Neural progenitor cell (in vitro differentiated cells): ENCODE measurements at regions not wholly inside any gene's neighbourhood (a gene's known extent, or its start where the extent isn't known, plus 50 kb on each side); places are given as distances from the start of the nearest gene placed in this dataset.

Experiments
- DNase-seq: peaks from one replicate; pipeline ENCODE4 v3.0.0-alpha.2; 2016; ENCODE audit warnings: low spot score
- H2AFZ ChIP-seq: fragments of 200-600 bp; sonication (generic); replicated peaks from 2 replicates; pipeline ENCODE4 v1.6.1; 2016; ENCODE audit warnings: antibody characterized with exemption
- H3F3A ChIP-seq: fragments of 200-600 bp; sonication (generic); 2 replicates; pipeline ENCODE4 v1.6.1; 2016; ENCODE audit warnings: antibody characterized with exemption, low read depth
- H3K27ac ChIP-seq: fragments of 200-600 bp; sonication (generic); 2 replicates; pipeline ENCODE4 v1.5.1; 2016; ENCODE audit warnings: mild to moderate bottlenecking
- H3K27me3 ChIP-seq: fragments of 200-600 bp; sonication (generic); 2 replicates; pipeline ENCODE4 v1.6.1; 2016; ENCODE audit warnings: mild to moderate bottlenecking, moderate library complexity
- H3K36me3 ChIP-seq: fragments of 200-600 bp; sonication (generic); 2 replicates; pipeline ENCODE4 v1.5.1; 2016
- H3K4me1 ChIP-seq: fragments of 200-600 bp; sonication (generic); 2 replicates; pipeline ENCODE4 v1.6.1; 2016; ENCODE audit warnings: mixed run types
- H3K4me2 ChIP-seq: fragments of 200-600 bp; sonication (generic); 2 replicates; pipeline ENCODE4 v1.6.1; 2016
- H3K4me3 ChIP-seq: fragments of 200-600 bp; sonication (generic); 2 replicates; pipeline ENCODE4 v1.5.1; 2016
- H3K79me2 ChIP-seq: fragments of 200-600 bp; sonication (generic); 2 replicates; pipeline ENCODE4 v1.6.1; 2016; ENCODE audit warnings: low read depth
- H3K9ac ChIP-seq: fragments of 200-600 bp; sonication (generic); 2 replicates; pipeline ENCODE4 v1.6.1; 2016
- H3K9me3 ChIP-seq: fragments of 200-600 bp; sonication (generic); 2 replicates; pipeline ENCODE4 v1.5.1; 2016; ENCODE audit warnings: low read depth
- H4K20me1 ChIP-seq: fragments of 200-600 bp; sonication (generic); 2 replicates; pipeline ENCODE4 v1.6.1; 2016; ENCODE audit warnings: low read depth
- H3K27ac Mint-ChIP-seq: 3 replicates; pipeline ENCODE4 v1.8.0; 2021; ENCODE audit warnings: mixed read lengths
- H3K27me3 Mint-ChIP-seq: 2 replicates; pipeline ENCODE4 v1.8.0; 2022; ENCODE audit warnings: low read depth, mild to moderate bottlenecking, inconsistent platforms, moderate library complexity, mixed read lengths; ENCODE audit not compliant: insufficient read depth
- H3K36me3 Mint-ChIP-seq: 3 replicates; pipeline ENCODE4 v1.8.0; 2021; ENCODE audit warnings: mixed read lengths
- H3K4me1 Mint-ChIP-seq: 3 replicates; pipeline ENCODE4 v1.8.0; 2021; ENCODE audit warnings: mixed read lengths
- H3K4me3 Mint-ChIP-seq: 3 replicates; pipeline ENCODE4 v1.8.0; 2021; ENCODE audit warnings: mild to moderate bottlenecking, moderate library complexity, mixed read lengths
- H3K9me3 Mint-ChIP-seq: 3 replicates; pipeline ENCODE4 v1.8.0; 2020; ENCODE audit warnings: mixed read lengths
- CTCF ChIP-seq: fragments of 200-600 bp; sonication (generic); IDR thresholded peaks from 2 replicates; pipeline ENCODE4 v1.5.1; 2017; ENCODE audit warnings: antibody characterized with exemption, mild to moderate bottlenecking
- EZH2 ChIP-seq: fragments of 200-600 bp; sonication (generic); IDR thresholded peaks from 2 replicates; pipeline ENCODE4 v1.6.1; 2017; ENCODE audit warnings: antibody characterized with exemption, mild to moderate bottlenecking, moderate library complexity
- EZH2phosphoT487 ChIP-seq: fragments of 200-600 bp; sonication (generic); IDR thresholded peaks from 2 replicates; pipeline ENCODE4 v1.6.1; 2017; ENCODE audit warnings: antibody characterized with exemption

DNA sequence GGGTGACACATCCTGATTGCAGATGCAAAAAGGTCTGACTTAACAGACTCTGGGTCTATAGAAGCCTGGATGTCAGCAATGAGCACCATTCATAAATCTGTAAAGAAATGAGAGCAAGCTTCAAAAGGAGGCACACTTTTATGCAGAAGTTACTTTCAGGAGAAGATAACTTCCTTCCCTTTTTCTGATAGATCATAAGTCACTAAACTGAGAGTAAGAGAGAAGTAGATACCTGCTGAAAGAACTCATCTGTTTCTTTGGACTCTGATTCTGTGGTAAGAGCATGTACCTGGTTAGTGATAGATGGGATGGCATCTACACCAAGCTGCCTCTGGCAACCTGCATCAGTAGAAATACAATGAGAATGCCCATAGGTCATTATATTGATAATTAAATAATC lies 525.6 kb downstream of the CETN3 start:
- Mint-ChIP-seq H3K36me3 (no peaks in the 10 kb centered on the region), H3K9me3 (no peaks in the 10 kb centered on the region), H3K4me1 (no peaks in the 10 kb centered on the region), H3K27me3 (no peaks in the 10 kb centered on the region), H3K27ac (no peak overlapping the region), H3K4me3 (no peak overlapping the region)
- no peak overlapping the region for H2AFZ ChIP-seq
- no peak overlapping the region for H3K9ac ChIP-seq
- TF ChIP-seq EZH2, result no peak
- TF ChIP-seq EZH2phosphoT487, result no peak
- no peak for TF ChIP-seq CTCF
- H3K36me3 ChIP-seq, result no peaks in the 10 kb centered on the region
- H4K20me1 ChIP-seq, result no peaks in the 10 kb centered on the region
- no peaks in the 10 kb centered on the region for H3F3A ChIP-seq
- H3K4me1 ChIP-seq, result no peaks in the 10 kb centered on the region
- no peak overlapping the region for H3K4me2 ChIP-seq
- DNase-seq, result no peak
- no peaks in the 10 kb centered on the region for H3K79me2 ChIP-seq
- no peaks in the 10 kb centered on the region for H3K9me3 ChIP-seq
- H3K27ac ChIP-seq, result no peak overlapping the region
- H3K27me3 ChIP-seq, result no peaks in the 10 kb centered on the region
- no peak overlapping the region for H3K4me3 ChIP-seq

GRCh38 chr5:89878140-89879132 lies 531.1 kb downstream of the CETN3 start:
- H3K27ac Mint-ChIP-seq, result no peak overlapping the region

GRCh38 chr5:89871906-89872305 lies 537.6 kb downstream of the CETN3 start:
- Mint-ChIP-seq H3K27me3 (no peaks in the 10 kb centered on the region), H3K36me3 (no peaks in the 10 kb centered on the region), H3K4me1 (no peaks in the 10 kb centered on the region), H3K27ac (no peak overlapping the region), H3K4me3 (no peak overlapping the region), H3K9me3 (no peaks in the 10 kb centered on the region)
- Histone ChIP-seq H3K27ac (no peak overlapping the region), H3K36me3 (no peaks in the 10 kb centered on the region), H3K27me3 (no peaks in the 10 kb centered on the region), H2AFZ (no peak overlapping the region), H3F3A (no peaks in the 10 kb centered on the region), H3K79me2 (no peaks in the 10 kb centered on the region), H3K4me3 (no peak overlapping the region), H3K4me2 (no peak overlapping the region), H3K4me1 (peaks cover 3% of the 10 kb centered on the region), H3K9ac (no peak overlapping the region), H4K20me1 (no peaks in the 10 kb centered on the region), H3K9me3 (no peaks in the 10 kb centered on the region)
- TF ChIP-seq EZH2 (no peak), EZH2phosphoT487 (no peak), CTCF (no peak)
- DNase-seq, result no peak

More at GRCh38 chr5:89878140-89879132, 531.1 kb downstream of the CETN3 start:
- H3K4me3 ChIP-seq, result no peak overlapping the region
- no peaks in the 10 kb centered on the region for H4K20me1 ChIP-seq
- no peaks in the 10 kb centered on the region for H3K36me3 ChIP-seq
- H3K27me3 ChIP-seq, result no peaks in the 10 kb centered on the region
- H2AFZ ChIP-seq, result no peak overlapping the region
- no peak overlapping the region for H3K9ac ChIP-seq
- peak; percentile 3 for DNase-seq
- Mint-ChIP-seq H3K4me1 (peaks cover 4% of the 10 kb centered on the region), H3K36me3 (no peaks in the 10 kb centered on the region), H3K27me3 (no peaks in the 10 kb centered on the region), H3K9me3 (no peaks in the 10 kb centered on the region), H3K4me3 (no peak overlapping the region)
- H3K27ac ChIP-seq, result no peak overlapping the region
- no peaks in the 10 kb centered on the region for H3K9me3 ChIP-seq
- H3K79me2 ChIP-seq, result no peaks in the 10 kb centered on the region
- no peak overlapping the region for H3K4me2 ChIP-seq
- no peak for TF ChIP-seq CTCF
- no peak for TF ChIP-seq EZH2phosphoT487
- TF ChIP-seq EZH2, result no peak
- no peaks in the 10 kb centered on the region for H3F3A ChIP-seq
- H3K4me1 ChIP-seq, result no peaks in the 10 kb centered on the region
